ENCODE measurements at regions not wholly inside any gene's neighbourhood (a gene's known extent, or its start where the extent isn't known, plus 50 kb on each side); places are given as distances from the start of the nearest gene placed in this dataset.
A peak's percentile ranks its signal among the peaks of the same experiment; 100 is the strongest.

GRCh38 chr15:31211353-31211752 lies 109.8 kb upstream of the TRPM1 start:
- WGBS: 99% methylated on average over 4 of the region's 4 CpGs
- intact Hi-C loops (cut with DNase I): loop anchor here (10.0 kb wide), 1 partner anchor 183 kb away; no protein-coding TSS in a partner anchor
- no peaks in the 10 kb centered on the region for H3K36me3 ChIP-seq
- H3K4me1 ChIP-seq: peaks cover 23 to 42% (median 39%) of the 10 kb centered on the region in 4 donors
- peaks cover 0 to 4% (median 2%) of the 10 kb centered on the region in 4 donors for H3K9me3 ChIP-seq
- TF ChIP-seq CTCF (IDR thresholded peaks at IDR 0.05): no peak
- no peak for TF ChIP-seq EP300 (IDR thresholded peaks at IDR 0.05)
- no peak for TF ChIP-seq POLR2AphosphoS5 (IDR thresholded peaks at IDR 0.05)
- TF ChIP-seq POLR2A (IDR thresholded peaks at IDR 0.05; ENCODE audit: low read depth): no peak
- no peak for DNase-seq (ENCODE audit: extremely low spot score)
- peak overlapping the region in 2 of 4 donors; percentile 66 to 74 for H3K27ac ChIP-seq (replicated peaks in 1 of 4)
- no peak overlapping the region for H3K4me3 ChIP-seq
- no peaks in the 10 kb centered on the region for H3K27me3 ChIP-seq

GRCh38 chr15:31212326-31213080 lies 111.0 kb upstream of the TRPM1 start:
- H3K4me1 ChIP-seq: peaks cover 29 to 49% (median 47%) of the 10 kb centered on the region in 4 donors
- DNase-seq (ENCODE audit: extremely low spot score): no peak
- H3K9me3 ChIP-seq: peaks cover 0 to 4% (median 2%) of the 10 kb centered on the region in 4 donors
- no peak overlapping the region for H3K4me3 ChIP-seq
- H3K27me3 ChIP-seq: no peaks in the 10 kb centered on the region
- peak overlapping the region; percentile 53 to 74 (median 60) for H3K27ac ChIP-seq (replicated peaks in 1 of 4)
- no peaks in the 10 kb centered on the region for H3K36me3 ChIP-seq
- intact Hi-C loops (cut with DNase I): loop anchor here (10.0 kb wide), 1 partner anchor 182 kb away; no protein-coding TSS in a partner anchor
- whole genome bisulfite sequencing: 63% methylated on average over 10 of the region's 10 CpGs
- TF ChIP-seq POLR2AphosphoS5 (IDR thresholded peaks at IDR 0.05): peak in 1 of 2 donors; percentile 20
- TF ChIP-seq EP300 (IDR thresholded peaks at IDR 0.05): no peak

- no peak for DNase-seq (ENCODE audit: extremely low spot score)
- Histone ChIP-seq H3K4me3 (no peak overlapping the region), H3K9me3 (peaks cover 0 to 4% (median 2%) of the 10 kb centered on the region in 4 donors), H3K36me3 (no peaks in the 10 kb centered on the region), H3K4me1 (peaks cover 29 to 49% (median 47%) of the 10 kb centered on the region in 4 donors), H3K27me3 (no peaks in the 10 kb centered on the region), H3K27ac (replicated peaks in 1 of 4) (peak overlapping the region; percentile 86 to 97 (median 93))
- TF ChIP-seq EP300 (IDR thresholded peaks at IDR 0.05) (no peak), CTCF (IDR thresholded peaks at IDR 0.05) (no peak), POLR2A (IDR thresholded peaks at IDR 0.05; ENCODE audit: low read depth) (no peak), POLR2AphosphoS5 (IDR thresholded peaks at IDR 0.05) (no peak)
- WGBS: 85% methylated on average over 5 of the region's 8 CpGs
- intact Hi-C loops (cut with DNase I): loop anchor here (10.0 kb wide), 1 partner anchor 180 kb away; no protein-coding TSS in a partner anchor
Measured at GRCh38 chr15:31214158-31214863, 112.3 kb upstream of the KLF13 start.

GRCh38 chr15:31214864-31215489 lies 111.7 kb upstream of the KLF13 start:
- Histone ChIP-seq H3K27ac (replicated peaks in 1 of 4) (peak overlapping the region; percentile 86 to 97 (median 93)), H3K27me3 (no peaks in the 10 kb centered on the region), H3K9me3 (peaks cover 0 to 4% (median 2%) of the 10 kb centered on the region in 4 donors), H3K4me1 (peaks cover 29 to 49% (median 47%) of the 10 kb centered on the region in 4 donors), H3K36me3 (no peaks in the 10 kb centered on the region), H3K4me3 (peak overlapping the region; percentile 62 to 76 (median 68))
- WGBS: 53% methylated on average over 8 of the region's 18 CpGs
- TF ChIP-seq EP300 (IDR thresholded peaks at IDR 0.05): no peak
- TF ChIP-seq POLR2AphosphoS5 (IDR thresholded peaks at IDR 0.05): peak; percentile 73 to 77
- TF ChIP-seq POLR2A (IDR thresholded peaks at IDR 0.05; ENCODE audit: low read depth): peak; percentile 8
- intact Hi-C loops (cut with DNase I): loop anchor here (5.0 to 10.0 kb wide), 2 partner anchors 180 to 222 kb away; no protein-coding TSS in a partner anchor
- no peak for DNase-seq (ENCODE audit: extremely low spot score)

GRCh38 chr15:31215490-31216214 lies 111.0 kb upstream of the KLF13 start:
- Histone ChIP-seq H3K27ac (replicated peaks in 1 of 4) (peak overlapping the region; percentile 86 to 97 (median 93)), H3K4me1 (peaks cover 29 to 49% (median 47%) of the 10 kb centered on the region in 4 donors), H3K9me3 (peaks cover 0 to 4% (median 2%) of the 10 kb centered on the region in 4 donors), H3K36me3 (no peaks in the 10 kb centered on the region), H3K27me3 (no peaks in the 10 kb centered on the region), H3K4me3 (peak overlapping the region; percentile 62 to 76 (median 68))
- 2% methylated on average over 27 of the region's 75 CpGs for WGBS
- DNase-seq (ENCODE audit: extremely low spot score): no peak
- peak; percentile 88 to 93 (median 91) for TF ChIP-seq CTCF (IDR thresholded peaks at IDR 0.05)
- TF ChIP-seq POLR2A (IDR thresholded peaks at IDR 0.05; ENCODE audit: low read depth): peak; percentile 16
- TF ChIP-seq EP300 (IDR thresholded peaks at IDR 0.05): no peak
- TF ChIP-seq POLR2AphosphoS5 (IDR thresholded peaks at IDR 0.05): peak; percentile 60 to 75
- intact Hi-C loops (cut with DNase I): loop anchor here (1.0 to 10.0 kb wide), 3 partner anchors 111 to 222 kb away; partner anchors contain the start of gene KLF13
